Nephron (organoid): ENCODE measurements at regions not wholly inside any gene's neighbourhood (a gene's known extent, or its start where the extent isn't known, plus 50 kb on each side); places are given as distances from the start of the nearest gene placed in this dataset.

Experiments
- H3K27ac Mint-ChIP-seq, 3 experiments: 2 replicates each; pipeline ENCODE4 v1.8.0; 2020; ENCODE audit warnings: mixed read lengths in 3 of 3, mild to moderate bottlenecking in 2 of 3, moderate library complexity in 1 of 3
- H3K27me3 Mint-ChIP-seq: 2 replicates; pipeline ENCODE4 v1.8.0; 2021; ENCODE audit warnings: low read depth, mild to moderate bottlenecking, moderate library complexity, mixed read lengths
- H3K36me3 Mint-ChIP-seq: 2 replicates; pipeline ENCODE4 v1.8.0; 2020; ENCODE audit warnings: low read depth, mixed read lengths
- H3K4me1 Mint-ChIP-seq: 2 replicates; pipeline ENCODE4 v1.8.0; 2020; ENCODE audit warnings: mixed read lengths
- H3K4me3 Mint-ChIP-seq, 3 experiments: 2 replicates each; pipeline ENCODE4 v1.8.0; 2020; ENCODE audit warnings: mild to moderate bottlenecking in 3 of 3, mixed read lengths in 3 of 3, moderate library complexity in 2 of 3
- H3K9me3 Mint-ChIP-seq: 2 replicates; pipeline ENCODE4 v1.8.0; 2020; ENCODE audit warnings: mixed read lengths
- TF ChIP-seq, protein P1 (sequence below), 3 experiments: fragments of 200-600 bp; sonication (generic); IDR thresholded peaks; one replicate each; pipeline ENCODE4 v1.5.0; 2021; ENCODE audit warnings: antibody characterized with exemption in 3 of 3; ENCODE audit not compliant: unreplicated experiment in 3 of 3

DNA sequence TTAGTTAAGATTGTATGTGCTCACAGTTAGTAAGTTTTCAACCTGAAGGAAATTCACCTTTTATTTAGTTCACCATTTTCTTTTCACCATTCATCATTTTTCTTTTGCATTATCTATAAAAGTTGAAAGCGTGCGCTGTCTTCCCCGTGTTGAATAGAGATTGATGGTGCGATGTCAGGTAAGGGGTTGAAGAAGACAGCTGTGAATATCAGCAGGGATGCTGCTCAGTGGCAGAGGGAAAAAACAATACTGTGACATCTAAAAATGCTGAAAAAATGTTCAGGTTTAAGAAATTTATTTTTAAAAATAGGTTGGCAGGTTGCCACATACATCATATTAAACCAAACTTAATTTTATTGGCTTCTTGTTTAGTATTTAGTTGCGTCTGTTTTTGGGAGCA, 815.0 kb downstream of the DTWD2 start:
- Mint-ChIP-seq H3K27me3 (no peaks in the 10 kb centered on the region), H3K4me1 (no peaks in the 10 kb centered on the region)
- TF ChIP-seq, protein P1, sequence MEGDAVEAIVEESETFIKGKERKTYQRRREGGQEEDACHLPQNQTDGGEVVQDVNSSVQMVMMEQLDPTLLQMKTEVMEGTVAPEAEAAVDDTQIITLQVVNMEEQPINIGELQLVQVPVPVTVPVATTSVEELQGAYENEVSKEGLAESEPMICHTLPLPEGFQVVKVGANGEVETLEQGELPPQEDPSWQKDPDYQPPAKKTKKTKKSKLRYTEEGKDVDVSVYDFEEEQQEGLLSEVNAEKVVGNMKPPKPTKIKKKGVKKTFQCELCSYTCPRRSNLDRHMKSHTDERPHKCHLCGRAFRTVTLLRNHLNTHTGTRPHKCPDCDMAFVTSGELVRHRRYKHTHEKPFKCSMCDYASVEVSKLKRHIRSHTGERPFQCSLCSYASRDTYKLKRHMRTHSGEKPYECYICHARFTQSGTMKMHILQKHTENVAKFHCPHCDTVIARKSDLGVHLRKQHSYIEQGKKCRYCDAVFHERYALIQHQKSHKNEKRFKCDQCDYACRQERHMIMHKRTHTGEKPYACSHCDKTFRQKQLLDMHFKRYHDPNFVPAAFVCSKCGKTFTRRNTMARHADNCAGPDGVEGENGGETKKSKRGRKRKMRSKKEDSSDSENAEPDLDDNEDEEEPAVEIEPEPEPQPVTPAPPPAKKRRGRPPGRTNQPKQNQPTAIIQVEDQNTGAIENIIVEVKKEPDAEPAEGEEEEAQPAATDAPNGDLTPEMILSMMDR (IDR thresholded peaks at IDR 0.05; ENCODE audit: unreplicated experiment in 3 of 3), result no peak

DNA sequence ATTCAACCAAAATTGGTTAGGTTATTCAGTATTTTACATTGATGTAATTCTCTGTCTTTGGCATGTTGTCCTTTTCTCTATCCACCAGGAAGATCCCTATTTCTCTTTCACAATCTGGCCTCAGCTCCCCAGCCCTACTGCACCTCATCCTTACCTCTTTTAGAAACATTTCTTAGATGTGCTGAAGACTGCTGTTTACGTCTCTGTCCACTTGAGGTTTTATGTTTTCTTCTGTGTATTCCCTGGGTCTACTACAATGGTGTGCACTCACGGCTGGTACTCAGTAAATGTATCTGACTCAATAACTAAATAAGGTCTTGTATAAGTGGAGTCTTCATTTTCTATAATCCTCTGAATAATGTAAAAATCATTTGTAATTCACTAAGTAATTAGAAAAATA, 822.7 kb downstream of the DTWD2 start:
- Mint-ChIP-seq H3K27me3 (no peaks in the 10 kb centered on the region), H3K36me3 (no peaks in the 10 kb centered on the region), H3K4me3 (no peak overlapping the region), H3K27ac (no peak overlapping the region), H3K9me3 (no peaks in the 10 kb centered on the region), H3K4me1 (no peaks in the 10 kb centered on the region)
- TF ChIP-seq, protein P1 (IDR thresholded peaks at IDR 0.05; ENCODE audit: unreplicated experiment in 3 of 3), result no peak

More for the DNA sequence above, 815.0 kb downstream of the DTWD2 start:
- Mint-ChIP-seq H3K9me3 (peaks cover 6% of the 10 kb centered on the region), H3K4me3 (no peak overlapping the region), H3K36me3 (no peaks in the 10 kb centered on the region), H3K27ac (no peak overlapping the region)

DNA sequence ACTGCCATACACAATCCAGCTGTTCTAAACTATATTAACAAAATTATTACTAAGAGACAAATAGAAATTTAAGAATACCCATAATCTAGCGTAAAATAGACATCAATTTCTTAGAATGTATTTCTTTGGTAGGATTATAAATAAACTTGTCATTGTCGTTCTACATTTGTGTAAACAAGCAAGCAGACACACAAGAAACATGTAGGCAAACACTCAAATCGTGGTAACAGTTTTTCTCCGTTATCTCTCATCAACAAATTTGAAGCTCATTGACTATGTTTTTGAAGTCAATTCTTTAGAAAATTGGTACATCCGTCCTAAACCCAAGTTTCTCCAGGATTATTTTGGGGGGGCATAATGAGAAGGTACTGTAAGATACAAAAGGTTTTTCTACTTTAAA, 832.2 kb downstream of the DTWD2 start:
- H3K4me1 Mint-ChIP-seq, result peaks cover 7% of the 10 kb centered on the region
- no peaks in the 10 kb centered on the region for H3K36me3 Mint-ChIP-seq
- no peak overlapping the region for H3K4me3 Mint-ChIP-seq
- H3K9me3 Mint-ChIP-seq, result no peaks in the 10 kb centered on the region
- H3K27ac Mint-ChIP-seq, result no peak overlapping the region
- TF ChIP-seq, protein P1 (IDR thresholded peaks at IDR 0.05; ENCODE audit: unreplicated experiment in 3 of 3), result no peak
- no peaks in the 10 kb centered on the region for H3K27me3 Mint-ChIP-seq

DNA sequence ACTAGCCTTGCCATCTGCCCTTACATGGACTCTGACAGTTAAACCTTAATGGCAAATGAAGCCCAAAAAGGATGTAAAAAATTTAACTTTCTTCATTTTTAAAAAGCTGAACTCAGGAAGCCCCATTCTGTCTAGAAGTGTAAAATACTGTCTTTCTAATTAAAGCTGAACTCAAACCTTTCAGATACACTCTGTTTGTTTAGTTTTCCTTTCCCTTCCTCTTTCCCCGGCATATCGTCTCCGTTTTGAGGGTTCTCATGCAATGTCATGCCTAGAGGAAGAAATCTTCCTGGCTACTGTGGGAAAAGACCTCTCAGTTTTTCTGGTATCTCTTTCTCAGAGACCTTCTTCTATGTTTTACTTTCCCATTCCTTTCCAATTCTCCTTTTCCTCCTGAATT, 841.5 kb downstream of the DTWD2 start:
- Mint-ChIP-seq H3K27me3 (no peaks in the 10 kb centered on the region), H3K27ac (no peak overlapping the region), H3K4me3 (no peak overlapping the region), H3K9me3 (no peaks in the 10 kb centered on the region), H3K4me1 (no peaks in the 10 kb centered on the region), H3K36me3 (no peaks in the 10 kb centered on the region)
- TF ChIP-seq, protein P1 (IDR thresholded peaks at IDR 0.05; ENCODE audit: unreplicated experiment in 3 of 3), result no peak

DNA sequence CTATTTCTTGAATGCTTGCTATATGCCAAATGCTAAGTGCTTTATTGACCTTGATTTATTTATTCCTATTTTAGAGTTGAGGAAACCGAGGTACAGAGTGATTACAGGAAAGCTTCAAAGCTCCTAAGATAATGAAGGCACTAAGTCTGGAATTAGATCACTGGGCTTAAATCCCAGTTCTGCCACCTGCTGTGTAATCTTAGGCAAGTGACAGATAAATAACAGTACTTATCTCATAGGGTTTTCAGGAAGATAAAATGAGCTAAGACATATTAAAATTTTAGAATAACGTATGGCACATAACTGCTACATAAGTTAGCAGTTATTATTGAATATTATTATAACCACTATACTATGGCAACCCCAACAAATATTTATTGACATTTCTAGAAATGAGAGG, 843.8 kb downstream of the DTWD2 start:
- no peaks in the 10 kb centered on the region for H3K36me3 Mint-ChIP-seq
- H3K27me3 Mint-ChIP-seq, result no peaks in the 10 kb centered on the region
- H3K4me1 Mint-ChIP-seq, result no peaks in the 10 kb centered on the region
- H3K9me3 Mint-ChIP-seq, result no peaks in the 10 kb centered on the region
- TF ChIP-seq, protein P1 (IDR thresholded peaks at IDR 0.05; ENCODE audit: unreplicated experiment in 3 of 3), result no peak
- H3K27ac Mint-ChIP-seq, result no peak overlapping the region
- H3K4me3 Mint-ChIP-seq, result no peak overlapping the region

DNA sequence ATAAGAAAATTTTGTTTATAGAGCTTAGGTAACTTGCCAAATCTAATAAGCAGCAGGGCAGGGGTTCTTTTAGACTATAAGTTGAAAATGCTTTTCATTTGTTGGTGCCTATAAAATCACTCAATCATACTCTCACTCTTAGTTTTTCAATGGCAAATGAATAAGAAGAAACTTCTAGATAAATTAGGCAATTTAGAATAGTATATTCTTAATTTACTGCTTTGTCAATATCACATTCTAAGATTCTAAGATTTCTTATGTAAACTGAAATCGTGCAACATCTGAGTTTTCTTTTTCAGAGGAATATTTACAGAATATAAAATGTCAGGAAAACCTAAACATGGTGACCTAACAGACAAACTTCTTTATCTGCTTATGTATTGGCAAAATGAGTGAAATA, 849.0 kb downstream of the DTWD2 start:
- no peaks in the 10 kb centered on the region for H3K9me3 Mint-ChIP-seq
- no peaks in the 10 kb centered on the region for H3K36me3 Mint-ChIP-seq
- TF ChIP-seq, protein P1 (IDR thresholded peaks at IDR 0.05; ENCODE audit: unreplicated experiment in 3 of 3), result no peak
- H3K4me1 Mint-ChIP-seq, result no peaks in the 10 kb centered on the region
- no peak overlapping the region for H3K27ac Mint-ChIP-seq
- no peak overlapping the region for H3K4me3 Mint-ChIP-seq
- H3K27me3 Mint-ChIP-seq, result no peaks in the 10 kb centered on the region
